GM21390 (cell line): ENCODE measurements at regions not wholly inside any gene's neighbourhood (a gene's known extent, or its start where the extent isn't known, plus 50 kb on each side); places are given as distances from the start of the nearest gene placed in this dataset.

ENCODE experiments used
- ATAC-seq: cut with Tn5 transposase; IDR thresholded peaks from one replicate; pipeline ENCODE4 v1.9.1; 2021; ENCODE audit not compliant: unreplicated experiment

DNA sequence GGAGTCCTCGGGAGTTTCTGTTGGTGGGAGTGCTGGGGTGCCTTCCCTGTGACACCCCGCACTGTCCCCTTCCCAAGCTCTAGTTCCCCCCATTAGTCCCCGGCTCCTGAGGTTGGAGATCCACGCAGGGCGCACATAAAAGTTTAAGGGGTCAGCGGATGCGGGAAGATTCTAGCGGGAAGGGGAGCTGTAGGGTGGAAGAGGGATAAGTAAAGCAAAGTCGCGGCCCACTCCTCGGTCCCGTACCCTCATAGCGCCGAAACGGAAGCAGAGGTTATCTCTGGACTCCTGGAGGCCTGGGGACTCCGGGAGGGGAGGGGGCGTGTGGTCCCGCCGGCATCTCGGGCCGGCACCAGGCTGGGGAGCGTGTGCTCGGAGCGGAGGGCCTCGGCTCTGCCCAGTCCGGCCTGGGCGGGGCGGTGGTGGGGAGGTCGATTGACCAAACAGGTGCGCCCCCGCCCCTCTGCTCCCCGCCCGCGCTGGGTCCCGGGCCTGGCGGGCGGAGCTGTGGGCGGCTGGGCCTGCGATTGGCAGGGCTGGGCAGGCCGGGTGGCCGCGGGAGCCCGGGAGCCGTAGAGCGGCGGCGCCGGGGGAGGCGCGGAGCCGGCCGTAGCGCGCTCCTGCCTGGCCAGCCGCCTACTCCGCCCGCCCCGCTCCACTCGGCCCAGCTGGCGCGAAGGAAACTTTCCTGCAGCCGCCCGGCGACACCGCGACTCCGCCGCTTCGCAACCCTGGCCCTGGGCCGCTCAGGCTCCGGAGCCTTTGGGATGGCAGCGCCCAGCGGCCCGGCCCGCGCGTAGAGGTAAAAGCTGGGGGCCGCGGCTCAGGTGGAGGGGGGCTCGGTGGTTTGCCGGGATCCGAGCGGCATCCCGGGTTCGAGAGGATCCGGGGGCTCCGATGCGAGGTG is 52.2 kb upstream of the DAB2IP start:
- no peak for ATAC-seq

DNA sequence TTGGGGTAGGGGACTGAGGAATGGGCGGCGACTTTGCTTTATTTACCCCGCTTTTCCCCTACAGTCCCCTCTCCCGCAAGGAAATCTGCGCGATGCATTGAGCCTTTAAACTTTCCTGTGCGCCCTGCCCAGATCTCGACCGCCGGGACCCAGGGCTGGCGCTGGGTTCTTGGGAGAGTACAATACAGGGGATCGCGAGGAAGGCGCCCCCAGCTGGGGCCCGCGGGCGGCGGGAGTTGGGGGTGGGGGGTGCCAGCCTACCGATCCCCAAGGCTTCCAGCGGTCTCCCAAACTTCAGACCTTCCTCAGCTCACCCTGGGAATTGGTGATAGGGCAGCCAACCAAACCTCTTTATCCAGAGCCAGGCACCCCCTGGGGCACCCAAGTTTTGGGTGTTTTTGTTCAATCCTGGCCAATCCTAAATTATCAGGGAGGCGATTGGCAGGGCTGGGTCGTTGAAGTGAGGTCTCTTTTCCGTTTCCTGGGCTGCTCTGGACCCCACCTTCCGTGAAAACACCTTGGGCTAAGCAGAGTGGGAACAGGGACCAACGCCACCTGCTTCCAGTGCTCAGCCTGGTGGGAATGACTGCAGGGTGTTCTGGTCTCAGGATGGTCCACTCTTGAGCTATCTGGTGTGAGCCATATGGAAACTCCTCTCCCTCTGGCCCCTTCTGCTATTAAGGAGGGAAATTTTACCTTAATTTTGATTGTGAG is 51.4 kb upstream of the DAB2IP start:
- ATAC-seq: no peak

DNA sequence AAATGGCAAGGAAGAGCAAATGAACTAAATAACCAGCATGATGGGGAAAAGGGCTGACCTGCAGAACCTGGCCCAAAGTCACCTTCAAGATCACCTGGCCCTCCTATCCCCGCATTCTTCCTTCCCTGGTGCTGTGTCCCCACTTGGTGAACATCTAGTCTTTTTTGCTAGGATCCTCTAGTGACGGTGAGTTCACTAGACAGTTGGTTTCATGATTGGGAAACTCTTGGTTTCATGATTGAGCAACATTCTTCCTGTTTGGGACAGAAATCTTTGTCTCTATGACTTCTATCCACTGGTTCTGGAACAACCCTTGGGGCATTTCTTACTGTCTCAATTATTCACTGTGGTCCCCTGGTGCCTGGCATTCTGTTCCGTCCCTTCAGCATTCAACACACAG is 50.2 kb upstream of the DAB2IP start:
- no peak for ATAC-seq
